ENCODE measurements at regions not wholly inside any gene's neighbourhood (a gene's known extent, or its start where the extent isn't known, plus 50 kb on each side); places are given as distances from the start of the nearest gene placed in this dataset.

DNA sequence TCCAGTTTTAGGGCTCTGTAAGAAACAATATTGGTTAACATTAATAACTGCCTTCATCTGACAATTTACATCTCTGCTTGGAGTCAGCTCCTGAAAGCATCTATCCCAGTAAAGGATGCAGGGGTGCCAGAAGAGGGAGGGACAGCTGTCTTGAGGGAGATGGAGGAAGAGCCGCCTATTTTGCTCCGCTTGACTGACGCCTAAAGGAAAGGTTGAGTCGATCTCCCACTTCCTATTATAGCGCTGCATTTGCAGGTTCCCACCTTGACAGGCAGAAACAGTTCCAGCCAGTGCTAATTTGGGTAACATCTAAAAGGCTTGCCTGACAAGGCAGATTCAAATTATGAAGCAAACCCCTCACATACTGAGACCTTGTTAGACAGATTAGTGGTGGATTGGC, 374.6 kb downstream of the SPATA31D1 start:
- no peaks in the 10 kb centered on the region for H3K27me3 ChIP-seq
- H3K4me3 ChIP-seq: no peak overlapping the region
- H3K36me3 ChIP-seq: no peaks in the 10 kb centered on the region
- H3K9me3 ChIP-seq: no peaks in the 10 kb centered on the region
- no peak for DNase-seq

DNA sequence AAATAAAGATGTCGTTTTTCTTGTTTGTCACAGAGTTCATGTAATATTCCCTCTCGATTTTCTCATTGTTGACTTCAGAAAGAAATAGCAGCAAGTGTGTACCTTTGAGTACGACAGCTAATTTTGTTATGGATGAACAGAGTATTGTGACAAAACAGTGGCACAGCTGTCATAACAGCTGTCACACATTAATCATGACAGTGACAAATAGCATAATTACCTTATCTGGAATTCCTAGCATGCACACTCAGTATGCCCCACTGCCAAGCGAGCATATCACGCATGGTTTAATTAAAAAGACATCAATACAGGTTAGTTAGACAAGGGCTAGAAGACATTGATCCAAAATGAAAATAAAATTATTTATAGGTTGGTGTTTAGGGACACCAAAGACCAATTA, 375.1 kb downstream of the SPATA31D1 start:
- no peaks in the 10 kb centered on the region for H3K36me3 ChIP-seq
- H3K9me3 ChIP-seq: no peaks in the 10 kb centered on the region
- no peak overlapping the region for H3K4me3 ChIP-seq
- H3K27me3 ChIP-seq: no peaks in the 10 kb centered on the region
- no peak for DNase-seq

DNA sequence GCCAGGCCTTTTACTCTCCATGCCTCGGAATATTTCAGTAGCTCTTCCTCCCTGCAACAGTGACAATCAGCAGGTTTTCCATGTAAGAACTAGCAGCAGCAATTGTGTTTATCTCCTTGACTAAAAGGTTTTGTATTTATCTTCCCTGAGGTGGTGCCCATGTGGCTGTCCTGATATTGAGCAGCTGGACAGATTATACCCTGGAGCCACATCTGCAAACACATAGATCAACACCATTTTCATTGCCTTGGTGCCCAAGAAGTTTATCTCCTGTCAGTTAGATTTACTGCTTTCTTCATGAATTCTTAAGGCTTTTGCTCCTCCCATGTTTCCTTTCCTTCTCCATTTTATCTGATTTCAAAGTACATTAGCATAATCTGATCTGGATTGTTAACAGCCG, 378.4 kb downstream of the SPATA31D1 start:
- H3K4me3 ChIP-seq: no peak overlapping the region
- H3K27me3 ChIP-seq: no peaks in the 10 kb centered on the region
- no peak for DNase-seq
- no peaks in the 10 kb centered on the region for H3K9me3 ChIP-seq
- no peaks in the 10 kb centered on the region for H3K36me3 ChIP-seq

DNA sequence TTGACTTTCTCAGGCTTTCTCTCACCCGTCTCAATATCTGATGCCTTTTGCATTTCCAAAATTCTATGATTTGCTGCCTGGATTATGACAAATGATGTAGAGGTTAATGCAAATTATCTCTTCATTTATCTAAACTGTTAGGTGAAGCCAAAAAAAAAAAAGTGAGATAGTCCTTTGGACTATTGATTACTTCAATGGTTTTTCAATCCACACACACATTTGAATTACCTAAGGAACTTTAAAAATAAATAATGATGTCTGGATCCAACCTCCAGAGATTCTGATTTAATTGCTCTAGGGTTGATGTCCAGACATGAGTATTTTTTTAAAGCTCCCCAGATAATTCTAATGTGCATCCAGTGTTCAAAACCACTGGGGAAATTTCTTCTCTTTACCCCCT, 379.4 kb downstream of the SPATA31D1 start:
- no peak for DNase-seq
- Histone ChIP-seq H3K27me3 (no peaks in the 10 kb centered on the region), H3K36me3 (no peaks in the 10 kb centered on the region), H3K9me3 (no peaks in the 10 kb centered on the region), H3K4me3 (no peak overlapping the region)

DNA sequence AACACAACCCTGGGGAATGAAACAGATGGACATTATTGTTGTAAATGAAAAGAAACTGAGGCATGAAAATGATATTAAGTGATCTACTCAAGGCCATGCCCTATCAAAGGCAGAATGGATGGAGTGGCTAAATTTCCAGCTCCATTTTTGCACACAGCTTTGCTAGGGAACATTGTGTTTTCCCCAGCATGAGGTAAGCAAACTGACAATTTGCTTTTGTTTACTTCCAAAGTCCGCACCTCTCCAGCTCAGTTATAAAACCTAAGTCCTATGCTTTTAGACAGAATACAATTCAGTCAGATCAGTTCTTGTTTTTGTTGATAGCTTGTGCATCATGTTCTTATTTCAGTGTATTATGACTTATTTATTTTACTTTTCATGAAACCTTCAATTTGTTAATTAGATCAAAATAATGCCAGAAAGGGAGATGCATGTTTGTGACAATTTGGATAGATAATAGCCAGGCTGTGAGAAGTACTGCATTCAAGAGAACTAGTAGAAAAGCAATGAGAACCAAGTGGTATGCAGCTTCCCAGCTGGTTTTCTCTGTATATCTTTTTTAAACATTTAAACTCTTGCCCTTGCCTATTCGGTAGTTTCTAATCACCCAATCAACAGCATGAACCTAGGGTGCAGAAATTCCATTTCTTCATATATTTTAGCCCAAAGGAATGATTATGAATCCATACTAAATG, 380.8 kb downstream of the SPATA31D1 start:
- DNase-seq: no peak
- Histone ChIP-seq H3K27me3 (no peaks in the 10 kb centered on the region), H3K9me3 (no peaks in the 10 kb centered on the region), H3K36me3 (no peaks in the 10 kb centered on the region), H3K4me3 (no peak overlapping the region)

GRCh38 chr9:82375041-82375440, 386.5 kb downstream of the SPATA31D1 start:
- Histone ChIP-seq H3K27me3 (no peaks in the 10 kb centered on the region), H3K4me3 (no peak overlapping the region), H3K36me3 (no peaks in the 10 kb centered on the region), H3K9me3 (no peaks in the 10 kb centered on the region)
- no peak for DNase-seq

DNA sequence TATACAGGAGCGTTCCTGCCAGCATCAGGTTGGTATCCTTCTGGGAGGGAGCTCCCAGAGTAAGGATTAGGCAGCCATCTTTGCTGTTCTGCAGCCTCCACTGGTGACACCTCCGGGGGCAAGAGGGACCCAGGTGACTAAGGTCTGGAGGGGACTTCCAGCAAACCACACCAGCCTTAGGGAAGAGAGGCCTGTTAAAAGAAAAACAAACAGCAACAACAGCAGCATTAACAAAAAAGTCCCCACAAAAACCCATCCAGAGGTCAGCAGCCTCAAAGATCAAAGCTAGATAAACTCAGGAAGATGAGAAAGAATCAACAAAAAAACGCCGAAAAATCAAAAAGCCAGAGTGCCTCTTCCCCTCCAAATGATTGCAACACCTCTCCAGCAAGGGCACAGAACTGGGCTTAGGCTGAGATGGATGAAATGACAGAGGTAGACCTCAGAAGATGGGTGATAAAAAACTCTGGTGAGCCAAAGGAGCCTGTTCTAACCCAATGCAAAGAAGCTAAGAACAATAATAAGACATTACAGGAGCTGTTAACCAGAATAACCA, 388.2 kb downstream of the SPATA31D1 start:
- Histone ChIP-seq H3K27me3 (no peaks in the 10 kb centered on the region), H3K4me3 (no peak overlapping the region), H3K9me3 (no peaks in the 10 kb centered on the region), H3K36me3 (no peaks in the 10 kb centered on the region)
- no peak for DNase-seq

DNA sequence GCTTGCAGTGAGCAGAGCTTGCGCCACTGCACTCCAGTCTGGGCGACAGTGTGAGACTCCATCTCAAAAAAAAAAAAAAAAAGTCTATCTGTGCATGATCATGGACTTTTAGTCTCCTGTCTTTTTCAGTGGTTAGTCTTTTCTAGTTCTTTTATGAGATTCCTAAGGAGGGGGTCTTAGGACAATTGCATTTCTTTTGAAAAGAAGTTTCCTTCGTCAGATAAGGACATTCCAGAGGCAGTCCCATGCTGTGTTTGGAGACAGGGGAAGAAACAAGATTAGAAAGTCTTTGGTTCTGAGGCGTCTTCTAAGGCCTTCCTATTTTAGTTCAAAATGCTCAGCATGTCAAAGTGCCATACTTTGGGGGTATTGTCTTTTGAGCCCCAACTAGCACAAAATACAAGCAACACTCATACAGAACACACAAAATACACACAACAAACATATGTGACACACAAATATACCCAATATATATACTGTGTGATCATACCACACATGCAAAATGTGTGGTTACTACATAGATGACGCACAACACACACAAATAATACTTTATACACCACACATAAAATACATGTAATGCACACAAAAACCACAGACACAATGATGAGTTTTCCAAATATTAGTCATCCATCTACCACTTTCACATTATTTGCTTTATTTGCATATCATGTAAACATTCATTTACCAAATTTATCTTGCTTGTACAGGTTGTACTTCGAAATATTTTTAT, 394.5 kb downstream of the SPATA31D1 start:
- DNase-seq: no peak
- H3K27me3 ChIP-seq: no peaks in the 10 kb centered on the region
- no peaks in the 10 kb centered on the region for H3K9me3 ChIP-seq
- H3K36me3 ChIP-seq: no peaks in the 10 kb centered on the region
- H3K4me3 ChIP-seq: no peak overlapping the region

- DNase-seq: no peak
- Histone ChIP-seq H3K4me3 (no peak overlapping the region), H3K9me3 (no peaks in the 10 kb centered on the region), H3K36me3 (no peaks in the 10 kb centered on the region), H3K27me3 (no peaks in the 10 kb centered on the region)
Measured at GRCh38 chr9:82385633-82386032, 397.1 kb downstream of the SPATA31D1 start.

GRCh38 chr9:82397534-82397933, 409.0 kb downstream of the SPATA31D1 start:
- H3K9me3 ChIP-seq: no peaks in the 10 kb centered on the region

GRCh38 chr9:82404196-82404870, 415.8 kb downstream of the SPATA31D1 start:
- Histone ChIP-seq H3K36me3 (no peaks in the 10 kb centered on the region), H3K9me3 (no peaks in the 10 kb centered on the region), H3K4me3 (no peak overlapping the region), H3K27me3 (no peaks in the 10 kb centered on the region)
- no peak for DNase-seq

More at GRCh38 chr9:82397534-82397933, 409.0 kb downstream of the SPATA31D1 start:
- no peak overlapping the region for H3K4me3 ChIP-seq
- no peaks in the 10 kb centered on the region for H3K27me3 ChIP-seq
- DNase-seq: no peak
- no peaks in the 10 kb centered on the region for H3K36me3 ChIP-seq

DNA sequence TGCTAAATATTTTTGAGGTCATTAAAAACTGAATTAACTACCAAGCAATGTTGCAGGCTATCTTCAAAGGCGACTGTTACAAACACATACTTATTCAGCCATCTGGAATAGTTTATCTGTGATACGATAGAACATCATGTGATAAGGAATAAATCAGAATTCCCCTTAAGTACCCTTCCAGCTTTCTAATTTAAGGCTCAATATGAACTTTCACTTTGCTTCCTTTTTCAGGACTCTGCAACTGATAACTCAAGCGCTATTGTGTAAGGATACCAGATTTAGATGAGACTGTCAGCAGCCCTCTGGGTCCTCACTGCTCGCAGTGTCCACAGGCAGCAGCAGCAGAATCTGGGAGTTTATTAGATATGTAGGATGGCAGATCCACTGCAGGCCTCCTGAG, 416.3 kb downstream of the SPATA31D1 start:
- no peaks in the 10 kb centered on the region for H3K36me3 ChIP-seq
- no peaks in the 10 kb centered on the region for H3K27me3 ChIP-seq
- DNase-seq: no peak
- no peaks in the 10 kb centered on the region for H3K9me3 ChIP-seq
- H3K4me3 ChIP-seq: no peak overlapping the region

DNA sequence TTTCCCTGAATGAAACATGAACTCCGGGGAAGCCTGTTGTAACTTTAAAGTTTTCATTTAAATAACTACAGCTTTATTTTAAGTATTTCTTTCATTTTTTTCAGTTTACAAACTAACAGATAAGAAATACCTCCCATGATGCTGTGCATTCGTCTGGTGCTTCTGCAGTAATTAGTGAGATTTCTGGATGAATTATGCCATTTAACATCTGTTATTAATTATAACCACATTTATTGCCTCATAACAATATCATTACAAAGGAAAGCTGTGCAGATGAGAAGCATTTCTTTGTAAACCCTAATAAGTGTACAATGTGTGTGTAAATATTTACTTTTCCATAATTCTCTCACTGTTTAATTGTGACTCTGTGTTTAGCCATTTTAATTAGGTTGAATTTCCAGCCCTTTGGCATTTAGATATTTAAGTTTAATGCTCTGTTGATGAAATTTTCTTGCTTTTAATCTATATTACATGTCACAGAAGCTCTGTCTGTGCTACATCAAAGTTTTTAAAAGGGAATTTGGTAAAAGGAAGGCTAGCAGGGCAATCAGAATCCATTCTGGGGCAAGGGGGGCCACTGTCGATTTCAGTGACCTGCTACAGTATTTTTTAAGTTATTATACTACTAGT, 418.0 kb downstream of the SPATA31D1 start:
- Histone ChIP-seq H3K4me3 (no peak overlapping the region), H3K9me3 (no peaks in the 10 kb centered on the region), H3K27me3 (no peaks in the 10 kb centered on the region), H3K36me3 (no peaks in the 10 kb centered on the region)
- no peak for DNase-seq

DNA sequence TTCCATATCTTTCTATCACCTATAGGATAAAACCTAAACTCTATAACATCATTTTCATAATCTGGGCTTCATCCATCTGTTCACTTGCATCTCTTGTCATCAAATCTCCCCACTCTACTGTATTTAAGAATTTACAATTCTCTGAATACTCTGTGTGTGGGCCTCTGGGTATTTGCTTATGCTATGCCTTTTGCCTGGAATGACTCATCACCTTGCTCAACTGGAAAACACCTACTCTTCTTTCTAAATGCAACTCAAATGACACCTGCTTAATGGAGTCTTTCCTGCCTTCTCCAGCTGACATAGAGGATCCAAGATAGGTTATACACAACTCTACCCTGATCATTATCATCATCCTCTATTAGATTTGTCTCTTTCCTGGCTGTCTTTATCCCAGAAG, 421.7 kb downstream of the SPATA31D1 start:
- H3K36me3 ChIP-seq: no peaks in the 10 kb centered on the region
- DNase-seq: no peak
- H3K9me3 ChIP-seq: no peaks in the 10 kb centered on the region
- no peaks in the 10 kb centered on the region for H3K27me3 ChIP-seq
- no peak overlapping the region for H3K4me3 ChIP-seq

GRCh38 chr9:82410866-82411265, 422.3 kb downstream of the SPATA31D1 start:
- Histone ChIP-seq H3K4me3 (no peak overlapping the region), H3K27me3 (no peaks in the 10 kb centered on the region), H3K36me3 (no peaks in the 10 kb centered on the region), H3K9me3 (no peaks in the 10 kb centered on the region)
- no peak for DNase-seq

- DNase-seq: no peak
- no peaks in the 10 kb centered on the region for H3K9me3 ChIP-seq
- no peaks in the 10 kb centered on the region for H3K36me3 ChIP-seq
- no peaks in the 10 kb centered on the region for H3K27me3 ChIP-seq
- H3K4me3 ChIP-seq: no peak overlapping the region
Measured at GRCh38 chr9:82412586-82413305, 424.2 kb downstream of the SPATA31D1 start.
